Stomach (tissue), 8 donors: ENCODE measurements at regions not wholly inside any gene's neighbourhood (a gene's known extent, or its start where the extent isn't known, plus 50 kb on each side); places are given as distances from the start of the nearest gene placed in this dataset.

Source experiments
- DNase-seq, 2 donors: peaks; one replicate each; pipeline versions ENCODE4 v3.0.0 to v3.0.0-alpha.2; 2013 to 2019
- H3K27ac ChIP-seq, 5 donors: fragments of 200-600 bp in 4 of 5; sonication (generic) in 4 of 5; one replicate each; pipeline ENCODE4 v1.5.1; 2013 to 2019; ENCODE audit warnings: mild to moderate bottlenecking in 1 of 5, moderate library complexity in 1 of 5
- H3K27me3 ChIP-seq, 3 donors: fragments of 200-600 bp; sonication (generic); one replicate each; pipeline ENCODE4 v1.5.1; 2017 to 2019; ENCODE audit warnings: mixed run types in 1 of 3
- H3K36me3 ChIP-seq, 4 donors: fragments of 200-600 bp; sonication (generic); 1 replicate in 3 of 4; 2 replicates in 1 of 4; pipeline ENCODE4 v1.5.1; 2016 to 2019
- H3K4me1 ChIP-seq, 4 donors: fragments of 200-600 bp; sonication (generic); one replicate each; pipeline ENCODE4 v1.5.1; 2016 to 2019
- H3K4me3 ChIP-seq, 4 donors: fragments of 200-600 bp; sonication (generic) in 3 of 4; one replicate each; pipeline ENCODE4 v1.5.1; 2016 to 2019; ENCODE audit warnings: mild to moderate bottlenecking in 1 of 4
- H3K9me3 ChIP-seq, 4 donors: fragments of 200-600 bp; sonication (generic); one replicate each; pipeline ENCODE4 v1.5.1; 2016 to 2019
- EP300 ChIP-seq: sonication (generic); formaldehyde crosslinking; IDR thresholded peaks from one replicate; pipeline ENCODE4 v1.6.1; 2017; ENCODE audit warnings: antibody characterized with exemption
- POLR2A ChIP-seq, 4 donors: fragments of 450-650 bp; IDR thresholded peaks; one replicate each; pipeline ENCODE4 v1.6.1; 2016; ENCODE audit warnings: antibody characterized with exemption in 4 of 4, control low read depth in 2 of 4, mild to moderate bottlenecking in 1 of 4, moderate library complexity in 1 of 4
- POLR2AphosphoS5 ChIP-seq, 3 donors: sonication (generic); formaldehyde crosslinking; IDR thresholded peaks; one replicate each; pipeline ENCODE4 v1.6.1; 2016; ENCODE audit warnings: antibody characterized with exemption in 3 of 3
- WGBS, 5 donors: extraction: QIAGEN DNeasy Blood & Tissue Kit in 3 of 5; methylation state at CpG; one replicate each; pipeline versions ENCODE4 v1.1.5 to v1.1.7; 2013 to 2018; 5-methylcytosine and 5-hydroxymethylcytosine counted together
- intact Hi-C: fragments of 100-400 bp; cut with DNase I; formaldehyde crosslinking; loops from one replicate; pipeline ENCODE4 v1.15.1; 2023; ENCODE audit warnings: low total_unique reads
- TF ChIP-seq, protein P1 (sequence below), 7 experiments: fragments of 450-650 bp in 4 of 7; fragments of 200-600 bp in 3 of 7; sonication (generic) in 3 of 7; IDR thresholded peaks; one replicate each; pipeline ENCODE4 v1.5.1; 2016 to 2019; ENCODE audit warnings: antibody characterized with exemption in 7 of 7, control low read depth in 2 of 7, mild to moderate bottlenecking in 1 of 7
- donor health status: healthy with polysubstance abuse.
- donor health status: Bipolar disorder and iron deficiency.
- donor health status: healthy.

DNA sequence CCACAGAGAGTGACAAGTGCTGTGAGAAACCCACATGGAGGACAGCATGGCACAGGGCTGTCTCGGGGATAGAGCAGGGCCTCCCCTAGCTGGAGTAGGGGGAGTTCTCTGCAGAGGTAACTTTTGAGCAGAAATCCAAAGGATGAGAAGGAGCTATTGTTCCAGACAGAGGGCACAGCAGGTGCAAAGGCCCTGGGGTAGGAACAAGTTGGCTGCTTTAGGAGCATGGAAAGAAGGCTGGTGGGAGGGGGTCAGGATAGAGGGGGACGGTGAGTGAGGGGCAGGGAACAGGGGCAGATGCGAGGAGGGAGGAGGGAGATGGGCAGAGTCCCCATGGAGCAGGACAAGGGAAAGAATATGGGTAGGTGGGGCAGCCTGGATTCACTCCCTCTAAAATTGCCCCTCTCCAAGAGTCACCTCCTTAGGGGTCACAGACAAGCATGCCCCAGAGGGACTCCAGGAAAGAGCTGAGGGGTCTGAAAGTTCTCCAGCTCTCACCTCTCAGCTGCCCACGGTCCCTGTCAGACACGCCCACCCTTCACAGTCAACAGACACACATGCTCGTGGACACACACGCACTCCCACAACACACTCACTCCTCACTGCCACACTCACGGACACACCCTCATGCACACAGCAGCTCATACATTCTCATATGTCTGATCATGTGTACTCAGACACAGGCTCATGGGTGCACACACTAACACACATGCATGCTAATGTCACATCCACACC, 110.7 kb downstream of the LITAF start:
- Histone ChIP-seq H3K27me3 (no peaks in the 10 kb centered on the region), H3K27ac (no peak overlapping the region), H3K9me3 (no peaks in the 10 kb centered on the region), H3K36me3 (no peaks in the 10 kb centered on the region), H3K4me1 (peaks cover 0 to 19% (median 14%) of the 10 kb centered on the region in 4 donors), H3K4me3 (no peak overlapping the region)
- no peak for TF ChIP-seq POLR2AphosphoS5 (IDR thresholded peaks at IDR 0.05)
- TF ChIP-seq POLR2A (IDR thresholded peaks at IDR 0.05): no peak
- TF ChIP-seq EP300: no peak
- TF ChIP-seq, protein P1, sequence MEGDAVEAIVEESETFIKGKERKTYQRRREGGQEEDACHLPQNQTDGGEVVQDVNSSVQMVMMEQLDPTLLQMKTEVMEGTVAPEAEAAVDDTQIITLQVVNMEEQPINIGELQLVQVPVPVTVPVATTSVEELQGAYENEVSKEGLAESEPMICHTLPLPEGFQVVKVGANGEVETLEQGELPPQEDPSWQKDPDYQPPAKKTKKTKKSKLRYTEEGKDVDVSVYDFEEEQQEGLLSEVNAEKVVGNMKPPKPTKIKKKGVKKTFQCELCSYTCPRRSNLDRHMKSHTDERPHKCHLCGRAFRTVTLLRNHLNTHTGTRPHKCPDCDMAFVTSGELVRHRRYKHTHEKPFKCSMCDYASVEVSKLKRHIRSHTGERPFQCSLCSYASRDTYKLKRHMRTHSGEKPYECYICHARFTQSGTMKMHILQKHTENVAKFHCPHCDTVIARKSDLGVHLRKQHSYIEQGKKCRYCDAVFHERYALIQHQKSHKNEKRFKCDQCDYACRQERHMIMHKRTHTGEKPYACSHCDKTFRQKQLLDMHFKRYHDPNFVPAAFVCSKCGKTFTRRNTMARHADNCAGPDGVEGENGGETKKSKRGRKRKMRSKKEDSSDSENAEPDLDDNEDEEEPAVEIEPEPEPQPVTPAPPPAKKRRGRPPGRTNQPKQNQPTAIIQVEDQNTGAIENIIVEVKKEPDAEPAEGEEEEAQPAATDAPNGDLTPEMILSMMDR (IDR thresholded peaks at IDR 0.05): no peak
- no peak for DNase-seq
- WGBS, 5 donors: 56 to 66% (median 58%) methylated on average over 8 of the region's 8 CpGs
- intact Hi-C loops: no loop called here

DNA sequence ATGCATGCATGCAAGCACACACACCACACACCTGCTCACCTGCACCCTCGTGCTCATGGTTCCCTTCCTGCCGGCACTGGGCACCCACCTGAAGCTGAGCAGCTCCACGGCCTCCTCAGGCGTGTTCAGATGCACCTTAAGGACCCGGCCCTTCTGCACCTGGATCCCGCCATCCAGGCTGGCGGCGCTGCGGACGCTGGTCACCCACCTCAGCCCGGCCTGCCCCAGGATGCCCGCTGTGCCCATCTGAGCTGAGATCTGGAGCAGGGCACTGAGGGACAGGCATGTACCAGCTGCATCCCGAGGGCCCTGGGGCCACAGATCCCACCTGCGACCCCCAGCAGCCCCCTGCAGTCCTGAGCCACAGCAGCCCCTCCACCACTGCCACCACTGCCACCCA, 110.0 kb downstream of the LITAF start:
- no peak for DNase-seq
- TF ChIP-seq, protein P1 (IDR thresholded peaks at IDR 0.05): no peak
- TF ChIP-seq POLR2A (IDR thresholded peaks at IDR 0.05): no peak
- no peak for TF ChIP-seq POLR2AphosphoS5 (IDR thresholded peaks at IDR 0.05)
- no peak for TF ChIP-seq EP300
- H3K4me1 ChIP-seq: peaks cover 0 to 19% (median 14%) of the 10 kb centered on the region in 4 donors
- H3K9me3 ChIP-seq: no peaks in the 10 kb centered on the region
- no peaks in the 10 kb centered on the region for H3K36me3 ChIP-seq
- intact Hi-C loops: no loop called here
- WGBS, 5 donors: 85 to 95% (median 92%) methylated on average over 11 to 14 of the region's 14 CpGs
- no peak overlapping the region for H3K4me3 ChIP-seq
- no peaks in the 10 kb centered on the region for H3K27me3 ChIP-seq
- H3K27ac ChIP-seq: no peak overlapping the region

DNA sequence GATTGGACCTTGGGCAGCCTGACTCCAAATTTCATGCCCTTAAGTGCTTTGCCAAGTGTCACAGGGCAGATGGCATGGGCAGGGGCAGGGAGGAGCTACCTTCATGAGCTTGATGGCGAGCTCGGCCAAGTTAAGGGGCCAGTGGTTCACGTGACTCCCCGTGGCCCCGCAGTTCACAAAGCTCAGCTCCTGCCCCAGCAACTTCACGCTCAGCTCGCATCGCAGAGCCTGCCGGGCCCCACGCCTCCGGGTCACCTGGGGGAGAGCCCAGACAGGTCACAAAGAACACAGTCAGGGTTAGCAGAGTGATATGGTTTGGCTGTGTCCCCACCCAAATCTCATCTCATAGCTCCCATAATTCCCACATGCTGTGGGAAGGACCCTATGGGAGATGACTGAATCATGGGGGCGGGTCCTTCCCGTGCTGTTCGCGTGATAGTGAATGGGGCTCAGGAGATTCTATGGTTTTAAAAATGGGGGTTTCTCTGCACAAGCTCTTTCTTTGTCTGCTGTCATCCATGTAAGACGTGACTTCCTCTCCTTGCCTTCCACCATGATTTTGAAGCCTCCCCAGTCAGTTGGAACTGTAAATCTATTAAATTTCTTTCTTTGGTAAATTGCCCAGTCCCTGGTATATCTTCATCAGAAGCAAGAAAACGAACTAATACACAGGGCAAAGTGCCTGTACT, 108.1 kb downstream of the LITAF start:
- Histone ChIP-seq H3K27ac (no peak overlapping the region), H3K4me3 (no peak overlapping the region), H3K36me3 (no peaks in the 10 kb centered on the region), H3K27me3 (no peaks in the 10 kb centered on the region), H3K9me3 (peaks cover 0 to 12% (median 3%) of the 10 kb centered on the region in 4 donors), H3K4me1 (peaks cover 0 to 19% (median 9%) of the 10 kb centered on the region in 4 donors)
- TF ChIP-seq EP300: no peak
- TF ChIP-seq, protein P1 (IDR thresholded peaks at IDR 0.05): no peak
- no peak for TF ChIP-seq POLR2AphosphoS5 (IDR thresholded peaks at IDR 0.05)
- TF ChIP-seq POLR2A (IDR thresholded peaks at IDR 0.05): no peak
- intact Hi-C loops: no loop called here
- DNase-seq: no peak
- WGBS, 5 donors: 74 to 85% (median 78%) methylated on average over 13 to 17 of the region's 17 CpGs

DNA sequence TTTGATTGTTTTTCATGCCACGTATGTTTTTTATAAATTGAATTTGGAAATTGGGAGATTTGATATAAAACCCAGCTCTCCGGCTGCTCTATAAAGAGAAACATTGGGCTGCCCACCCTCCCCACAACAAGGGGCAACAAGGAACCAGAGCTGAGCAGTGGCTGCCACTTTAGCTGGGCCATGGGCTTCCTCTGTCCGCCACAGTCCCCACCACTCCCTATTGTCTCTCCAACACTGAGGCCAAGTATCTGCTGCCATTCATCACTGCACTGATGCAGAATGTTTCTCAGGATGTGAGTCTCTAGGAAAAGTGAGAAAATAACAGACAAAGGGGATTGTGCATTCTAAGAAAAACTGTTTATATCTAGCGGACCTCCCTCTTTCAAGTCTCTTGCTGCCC, 106.8 kb downstream of the LITAF start:
- H3K4me1 ChIP-seq: peaks cover 0 to 8% (median 0%) of the 10 kb centered on the region in 4 donors
- WGBS, 5 donors: 69 to 98% (median 90%) methylated on average over 4 of the region's 4 CpGs
- no peak overlapping the region for H3K4me3 ChIP-seq
- intact Hi-C loops: no loop called here
- peaks cover 0 to 12% (median 5%) of the 10 kb centered on the region in 4 donors for H3K9me3 ChIP-seq
- no peaks in the 10 kb centered on the region for H3K27me3 ChIP-seq
- no peak for DNase-seq
- no peaks in the 10 kb centered on the region for H3K36me3 ChIP-seq
- TF ChIP-seq, protein P1 (IDR thresholded peaks at IDR 0.05): no peak
- TF ChIP-seq POLR2A (IDR thresholded peaks at IDR 0.05): no peak
- TF ChIP-seq POLR2AphosphoS5 (IDR thresholded peaks at IDR 0.05): no peak
- no peak for TF ChIP-seq EP300
- H3K27ac ChIP-seq: no peak overlapping the region
